Retinal pigment epithelial cell (primary cell): ENCODE measurements at regions not wholly inside any gene's neighbourhood (a gene's known extent, or its start where the extent isn't known, plus 50 kb on each side); places are given as distances from the start of the nearest gene placed in this dataset.

Experiments
- DNase-seq: peaks from one replicate; pipeline ENCODE4 v3.0.0-alpha.2; 2010; ENCODE audit warnings: low read depth
- H3K4me3 ChIP-seq: 2 replicates; pipeline ENCODE4 v1.5.1; 2011; ENCODE audit warnings: mild to moderate bottlenecking, low read length, control low read depth, moderate library complexity
- CTCF ChIP-seq: conservative IDR thresholded peaks from 2 replicates; pipeline ENCODE4 v1.5.1; 2011; ENCODE audit warnings: low read depth, low read length, control low read depth, inconsistent platforms

GRCh38 chr7:153413540-153414287, 638.5 kb upstream of the DPP6 start:
- no peak for TF ChIP-seq CTCF
- DNase-seq: no peak

GRCh38 chr7:153414288-153414629, 637.9 kb upstream of the DPP6 start:
- no peak overlapping the region for H3K4me3 ChIP-seq
- TF ChIP-seq CTCF: no peak
- no peak for DNase-seq

More at GRCh38 chr7:153413540-153414287, 638.5 kb upstream of the DPP6 start:
- H3K4me3 ChIP-seq: no peak overlapping the region

- no peak overlapping the region for H3K4me3 ChIP-seq
- no peak for TF ChIP-seq CTCF
- DNase-seq: no peak
Observed at GRCh38 chr7:153415632-153416031, 636.6 kb upstream of the DPP6 start.

GRCh38 chr7:153422291-153423209, 629.6 kb upstream of the DPP6 start:
- no peak overlapping the region for H3K4me3 ChIP-seq
- no peak for DNase-seq
- no peak for TF ChIP-seq CTCF

GRCh38 chr7:153423210-153423590, 629.0 kb upstream of the DPP6 start:
- no peak for TF ChIP-seq CTCF
- DNase-seq: no peak
- H3K4me3 ChIP-seq: no peak overlapping the region

GRCh38 chr7:153430931-153431330, 621.3 kb upstream of the DPP6 start:
- TF ChIP-seq CTCF: no peak
- no peak overlapping the region for H3K4me3 ChIP-seq
- DNase-seq: no peak

GRCh38 chr7:153432063-153432462, 620.1 kb upstream of the DPP6 start:
- no peak for DNase-seq
- TF ChIP-seq CTCF: no peak

More at GRCh38 chr7:153432063-153432462, 620.1 kb upstream of the DPP6 start:
- H3K4me3 ChIP-seq: no peak overlapping the region
